Mesenchymal stem cell (in vitro differentiated cells and primary cell): ENCODE measurements at regions not wholly inside any gene's neighbourhood (a gene's known extent, or its start where the extent isn't known, plus 50 kb on each side); places are given as distances from the start of the nearest gene placed in this dataset.

ENCODE experiments used
- DNase-seq: peaks from one replicate; pipeline ENCODE4 v3.0.0-alpha.2; 2013
- H2AFZ ChIP-seq: one replicate; pipeline ENCODE4 v1.6.1; 2013; ENCODE audit warnings: low read depth, mild to moderate bottlenecking, control low read depth, inconsistent platforms, low read length, moderate library complexity
- H2AK5ac ChIP-seq: 2 replicates; pipeline ENCODE4 v1.6.1; 2013; ENCODE audit warnings: low read length, moderate library complexity, mild to moderate bottlenecking, inconsistent platforms; ENCODE audit not compliant: severe bottlenecking
- H2BK120ac ChIP-seq: one replicate; pipeline ENCODE4 v1.6.1; 2013; ENCODE audit warnings: low read depth, mild to moderate bottlenecking, inconsistent platforms, low read length, moderate library complexity
- H2BK12ac ChIP-seq, 2 experiments: one replicate each; pipeline ENCODE4 v1.6.1; 2013; ENCODE audit warnings: inconsistent platforms in 2 of 2, low read length in 2 of 2, mild to moderate bottlenecking in 2 of 2, moderate library complexity in 2 of 2, control low read depth in 1 of 2
- H2BK15ac ChIP-seq: one replicate; pipeline ENCODE4 v1.6.1; 2013; ENCODE audit warnings: mild to moderate bottlenecking, low read depth, inconsistent platforms; ENCODE audit not compliant: poor library complexity, severe bottlenecking
- H2BK5ac ChIP-seq: 2 replicates; pipeline ENCODE4 v1.6.1; 2013; ENCODE audit warnings: low read depth, mild to moderate bottlenecking, low read length, control low read depth, inconsistent platforms; ENCODE audit not compliant: poor library complexity, severe bottlenecking
- H3K14ac ChIP-seq, 2 experiments: one replicate each; pipeline ENCODE4 v1.6.1; 2013; ENCODE audit warnings: inconsistent platforms in 2 of 2, low read length in 2 of 2, control low read depth in 1 of 2, mild to moderate bottlenecking in 1 of 2, moderate library complexity in 1 of 2
- H3K18ac ChIP-seq, 2 experiments: one replicate each; pipeline ENCODE4 v1.6.1; 2013; ENCODE audit warnings: inconsistent platforms in 2 of 2, low read length in 2 of 2, control low read depth in 1 of 2, low read depth in 1 of 2, mild to moderate bottlenecking in 1 of 2
- H3K23ac ChIP-seq, 2 experiments: one replicate each; pipeline ENCODE4 v1.6.1; 2013; ENCODE audit warnings: inconsistent platforms in 2 of 2, low read length in 2 of 2, mild to moderate bottlenecking in 2 of 2, moderate library complexity in 2 of 2, control low read depth in 1 of 2
- H3K27ac ChIP-seq: 2 replicates; pipeline ENCODE4 v1.5.1; 2013; ENCODE audit warnings: mild to moderate bottlenecking, moderate library complexity, low read length, control low read depth, inconsistent platforms; ENCODE audit not compliant: poor library complexity, severe bottlenecking
- H3K27me3 ChIP-seq, 2 experiments: 2 replicates each; pipeline versions ENCODE4 v1.6.1 to v1.7.0; 2013; ENCODE audit warnings: low read length in 2 of 2, mild to moderate bottlenecking in 2 of 2, moderate library complexity in 2 of 2, control low read depth in 1 of 2, inconsistent platforms in 1 of 2; ENCODE audit not compliant: control insufficient read depth in 1 of 2, insufficient read depth in 1 of 2
- H3K36me3 ChIP-seq, 2 experiments: 2 replicates each; pipeline versions ENCODE4 v1.6.1 to v1.7.0; 2013; ENCODE audit warnings: low read length in 2 of 2, control low read depth in 1 of 2, inconsistent platforms in 1 of 2, low read depth in 1 of 2, mild to moderate bottlenecking in 1 of 2; ENCODE audit not compliant: insufficient read depth in 2 of 2, control insufficient read depth in 1 of 2
- H3K4ac ChIP-seq, 2 experiments: one replicate each; pipeline ENCODE4 v1.6.1; 2013; ENCODE audit warnings: inconsistent platforms in 2 of 2, low read length in 2 of 2, mild to moderate bottlenecking in 2 of 2, moderate library complexity in 2 of 2, control low read depth in 1 of 2, low read depth in 1 of 2
- H3K4me1 ChIP-seq: 2 replicates; pipeline ENCODE4 v1.6.1; 2013; ENCODE audit warnings: low read depth, low read length, control low read depth; ENCODE audit not compliant: control insufficient read depth, insufficient read depth
- H3K4me2 ChIP-seq: 2 replicates; pipeline ENCODE4 v1.6.1; 2013; ENCODE audit warnings: low read length, mild to moderate bottlenecking, inconsistent platforms; ENCODE audit not compliant: poor library complexity, severe bottlenecking
- H3K4me3 ChIP-seq, 2 experiments: 2 replicates each; pipeline versions ENCODE4 v1.5.1 to v1.7.0; 2013; ENCODE audit warnings: low read length in 2 of 2, mild to moderate bottlenecking in 2 of 2, control low read depth in 1 of 2, low read depth in 1 of 2; ENCODE audit not compliant: insufficient read depth in 1 of 2
- H3K79me1 ChIP-seq: replicated peaks from 2 replicates; pipeline ENCODE4 v1.6.1; 2013; ENCODE audit warnings: mild to moderate bottlenecking, control low read depth, low read length, inconsistent platforms; ENCODE audit not compliant: poor library complexity, severe bottlenecking
- H3K9ac ChIP-seq: 2 replicates; pipeline ENCODE4 v1.7.0; 2013; ENCODE audit warnings: mild to moderate bottlenecking, low read length, moderate library complexity
- H3K9me3 ChIP-seq: 2 replicates; pipeline ENCODE4 v1.7.0; 2013; ENCODE audit warnings: mild to moderate bottlenecking, low read length; ENCODE audit not compliant: control insufficient read depth
- H4K8ac ChIP-seq: one replicate; pipeline ENCODE4 v1.6.1; 2013; ENCODE audit warnings: inconsistent platforms, mild to moderate bottlenecking, low read length, moderate library complexity
- H4K91ac ChIP-seq: one replicate; pipeline ENCODE4 v1.6.1; 2013; ENCODE audit warnings: mild to moderate bottlenecking, low read length, inconsistent platforms
- WGBS: methylation state at CpG from one replicate; pipeline ENCODE4 v1.1.7; 2013; ENCODE audit warnings: mixed read lengths; 5-methylcytosine and 5-hydroxymethylcytosine counted together

- no peak overlapping the region for H4K91ac ChIP-seq
- no peak overlapping the region for H2AK5ac ChIP-seq
- H3K27me3 ChIP-seq: no peaks in the 10 kb centered on the region
- H3K4me1 ChIP-seq: no peaks in the 10 kb centered on the region
- H3K4me2 ChIP-seq: no peak overlapping the region
- H3K4ac ChIP-seq: no peak overlapping the region
- no peak overlapping the region for H3K9ac ChIP-seq
- H3K79me1 ChIP-seq: no peaks in the 10 kb centered on the region
- DNase-seq: no peak
- H3K14ac ChIP-seq: no peak overlapping the region
- no peak overlapping the region for H2BK12ac ChIP-seq
- H4K8ac ChIP-seq: no peak overlapping the region
- no peak overlapping the region for H3K4me3 ChIP-seq
- WGBS: 91% methylated on average over 2 of the region's 2 CpGs
- H2BK120ac ChIP-seq: no peak overlapping the region
- H3K36me3 ChIP-seq: no peaks in the 10 kb centered on the region
- no peaks in the 10 kb centered on the region for H3K9me3 ChIP-seq
- H2AFZ ChIP-seq: no peak overlapping the region
- H2BK15ac ChIP-seq: no peak overlapping the region
- H3K27ac ChIP-seq: no peak overlapping the region
- no peak overlapping the region for H2BK5ac ChIP-seq
- H3K18ac ChIP-seq: no peak overlapping the region
- H3K23ac ChIP-seq: no peak overlapping the region
Observed at GRCh38 chr12:68414988-68415387, 82.8 kb upstream of the MDM1 start.

GRCh38 chr12:68416350-68416749 is 84.2 kb upstream of the MDM1 start:
- Histone ChIP-seq H3K27me3 (no peaks in the 10 kb centered on the region), H4K8ac (no peak overlapping the region), H2AK5ac (no peak overlapping the region), H3K4me3 (no peak overlapping the region), H3K4me2 (no peak overlapping the region), H3K4me1 (no peaks in the 10 kb centered on the region), H2BK15ac (no peak overlapping the region), H3K9me3 (no peaks in the 10 kb centered on the region), H3K79me1 (no peaks in the 10 kb centered on the region), H3K14ac (peak overlapping the region in 1 of 2 experiments; percentile 26), H2BK120ac (no peak overlapping the region), H2BK5ac (no peak overlapping the region), H3K18ac (peak overlapping the region in 1 of 2 experiments; percentile 11), H3K27ac (no peak overlapping the region), H4K91ac (no peak overlapping the region), H2BK12ac (no peak overlapping the region), H3K4ac (no peak overlapping the region), H2AFZ (no peak overlapping the region), H3K9ac (no peak overlapping the region), H3K23ac (no peak overlapping the region), H3K36me3 (no peaks in the 10 kb centered on the region)
- 98% methylated on average over 4 of the region's 6 CpGs for WGBS
- no peak for DNase-seq

GRCh38 chr12:68416826-68417225 is 84.7 kb upstream of the MDM1 start:
- no peak for DNase-seq
- Histone ChIP-seq H3K4me3 (no peak overlapping the region), H4K8ac (no peak overlapping the region), H3K9ac (no peak overlapping the region), H2BK15ac (no peak overlapping the region), H3K14ac (no peak overlapping the region), H2AK5ac (no peak overlapping the region), H3K27ac (no peak overlapping the region), H2BK12ac (no peak overlapping the region), H3K36me3 (no peaks in the 10 kb centered on the region), H2AFZ (no peak overlapping the region), H3K79me1 (no peaks in the 10 kb centered on the region), H2BK5ac (no peak overlapping the region), H3K23ac (no peak overlapping the region), H3K4ac (no peak overlapping the region), H3K18ac (peak overlapping the region in 1 of 2 experiments; percentile 33), H3K27me3 (no peaks in the 10 kb centered on the region), H2BK120ac (no peak overlapping the region), H3K4me1 (no peaks in the 10 kb centered on the region), H3K4me2 (no peak overlapping the region), H3K9me3 (no peaks in the 10 kb centered on the region), H4K91ac (no peak overlapping the region)
- WGBS: 99% methylated on average over 5 of the region's 5 CpGs

- Histone ChIP-seq H3K18ac (no peak overlapping the region), H3K4me3 (no peak overlapping the region), H2AFZ (no peak overlapping the region), H4K91ac (no peak overlapping the region), H3K4ac (no peak overlapping the region), H2BK120ac (no peak overlapping the region), H3K79me1 (no peaks in the 10 kb centered on the region), H2BK5ac (no peak overlapping the region), H3K4me2 (no peak overlapping the region), H3K23ac (no peak overlapping the region), H3K9me3 (no peaks in the 10 kb centered on the region), H3K27me3 (no peaks in the 10 kb centered on the region), H4K8ac (no peak overlapping the region), H3K9ac (no peak overlapping the region), H3K14ac (no peak overlapping the region), H3K36me3 (no peaks in the 10 kb centered on the region), H2AK5ac (no peak overlapping the region), H3K27ac (no peak overlapping the region), H2BK12ac (no peak overlapping the region), H3K4me1 (no peaks in the 10 kb centered on the region), H2BK15ac (no peak overlapping the region)
- DNase-seq: no peak
Observed at GRCh38 chr12:68418137-68418460, 85.9 kb upstream of the MDM1 start.
